Mammary epithelial cell (primary cell): ENCODE measurements at regions not wholly inside any gene's neighbourhood (a gene's known extent, or its start where the extent isn't known, plus 50 kb on each side); places are given as distances from the start of the nearest gene placed in this dataset.

ENCODE experiments used
- CTCF ChIP-seq, 2 donors: IDR thresholded peaks in 1 of 2; conservative IDR thresholded peaks in 1 of 2; 2 replicates each; pipeline ENCODE4 v1.5.1; 2011 to 2012; ENCODE audit warnings: inconsistent platforms in 2 of 2, low read length in 2 of 2, mild to moderate bottlenecking in 2 of 2, control low read depth in 1 of 2, low read depth in 1 of 2; ENCODE audit not compliant: insufficient read depth in 1 of 2; ENCODE audit errors: extremely low read depth in 1 of 2
- EZH2 ChIP-seq: IDR thresholded peaks from 2 replicates; pipeline ENCODE4 v1.6.1; 2012; ENCODE audit warnings: low read length, inconsistent platforms, borderline replicate concordance

- TF ChIP-seq CTCF (conservative IDR thresholded peaks at IDR 0.05 in 1 of 2, IDR thresholded peaks at IDR 0.05 in 1 of 2; ENCODE audit: extremely low read depth in 1 of 2, insufficient read depth in 1 of 2, low read depth in 1 of 2, low read length in 2 of 2) (no peak), EZH2 (no peak)
Observed at GRCh38 chr18:5710235-5710634, 166.4 kb upstream of the EPB41L3 start.
